HUDEP-2 (cell line): ENCODE measurements at regions not wholly inside any gene's neighbourhood (a gene's known extent, or its start where the extent isn't known, plus 50 kb on each side); places are given as distances from the start of the nearest gene placed in this dataset.
"Not testable (repeated sequence)": the region's sequence is repeated elsewhere in the genome, so short reads cannot be mapped to it uniquely, and the experiment has no call there.

Experiments
- DNase-seq, 76 experiments: peaks; one replicate each; lab custom pipeline; 2025; ENCODE audit not compliant: unreplicated experiment in 76 of 76; lab: John Stamatoyannopoulos, UW

DNA sequence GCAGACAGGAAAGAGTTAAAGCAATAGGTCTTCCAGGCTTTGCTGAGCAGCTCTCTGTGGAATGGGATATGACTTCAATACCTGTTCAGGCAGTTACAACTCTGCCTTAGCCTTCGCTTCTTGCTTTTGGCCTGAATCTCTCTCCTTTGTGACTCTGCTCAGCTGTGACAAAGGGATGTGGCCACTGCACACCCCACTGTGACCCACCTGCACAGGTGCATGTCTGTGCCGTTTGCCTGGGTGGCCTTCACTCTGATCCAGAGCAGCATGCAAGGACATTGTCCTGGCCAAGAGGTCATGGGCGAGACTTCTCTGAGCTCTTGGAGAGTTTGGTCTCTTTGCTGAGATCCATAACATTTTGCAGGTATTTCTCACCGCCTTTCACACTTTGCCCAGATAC is 891.3 kb downstream of the BRD1 start:
- no peak for DNase-seq

GRCh38 chr22:48934446-48934845 is 893.2 kb downstream of the BRD1 start:
- DNase-seq = no peak

GRCh38 chr22:48931452-48931851 is 896.2 kb downstream of the BRD1 start:
- no peak for DNase-seq

GRCh38 chr22:48929276-48929790 is 898.3 kb downstream of the BRD1 start:
- DNase-seq = no peak

DNA sequence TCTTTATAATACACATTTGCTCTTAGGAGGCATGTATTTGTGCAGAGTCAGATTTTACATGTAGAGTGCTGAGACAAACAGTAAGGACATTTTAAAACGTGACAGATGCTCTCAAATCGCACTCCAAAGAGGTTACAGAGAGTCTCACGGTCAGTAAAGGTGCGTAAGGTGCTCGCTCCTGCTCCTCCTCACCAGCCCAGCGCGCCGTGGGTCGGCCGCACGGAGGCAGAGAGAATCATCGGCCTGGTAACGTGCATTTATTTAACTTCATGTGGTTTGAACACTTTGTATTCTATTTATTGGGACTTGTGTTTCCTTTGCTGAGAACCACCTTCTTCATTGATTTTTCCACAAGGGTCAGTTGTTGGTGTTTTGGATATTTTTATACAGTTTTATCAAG is 900.1 kb downstream of the BRD1 start:
- DNase-seq = no peak

DNA sequence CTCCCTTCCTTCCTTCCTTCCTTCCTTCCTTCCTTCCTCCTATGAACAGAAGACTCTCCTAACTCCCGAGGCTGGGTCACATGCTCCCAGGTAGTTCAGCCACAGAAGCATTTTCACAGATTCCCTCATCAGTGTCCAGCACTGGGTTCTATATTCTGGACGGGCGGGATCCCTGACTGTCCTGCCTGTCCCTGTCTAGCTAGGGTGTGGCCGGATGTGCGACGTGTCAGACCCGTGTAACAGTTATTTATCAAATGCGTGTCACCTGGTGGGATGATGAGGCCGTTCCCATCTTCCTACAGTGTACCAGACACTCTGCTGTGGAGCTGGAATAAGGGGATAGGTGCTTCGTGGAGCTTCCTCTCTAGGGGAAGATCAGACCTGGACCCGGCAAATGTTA is 901.0 kb downstream of the BRD1 start:
- no peak for DNase-seq

- no peak for DNase-seq
Measured at GRCh38 chr22:48926136-48926535, 901.5 kb downstream of the BRD1 start.

GRCh38 chr22:48925450-48925849 is 902.2 kb downstream of the BRD1 start:
- DNase-seq = no peak

DNA sequence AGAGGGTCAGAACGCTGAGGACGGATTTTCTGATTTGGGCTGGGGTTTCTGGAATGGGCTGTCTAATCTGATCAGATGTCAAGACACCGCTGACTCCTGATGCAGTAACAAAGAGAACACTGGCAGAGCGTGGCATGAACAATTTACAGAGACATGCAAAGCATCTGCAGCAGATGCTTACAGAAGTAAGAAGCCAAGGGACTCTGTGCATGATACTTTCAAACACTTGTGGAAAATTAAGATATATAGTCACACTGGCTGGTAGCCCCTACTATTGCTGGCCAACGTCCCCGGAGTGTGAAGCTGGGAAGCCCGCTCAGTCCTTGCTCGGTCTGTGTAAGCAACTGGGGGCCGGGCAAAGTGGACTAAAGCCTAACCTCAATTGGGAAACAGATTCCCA is 903.7 kb downstream of the BRD1 start:
- DNase-seq = no peak

GRCh38 chr22:48923165-48923865 is 904.4 kb downstream of the BRD1 start:
- DNase-seq = no peak

- DNase-seq = no peak
Measured at GRCh38 chr22:48921411-48921903, 906.2 kb downstream of the BRD1 start.

DNA sequence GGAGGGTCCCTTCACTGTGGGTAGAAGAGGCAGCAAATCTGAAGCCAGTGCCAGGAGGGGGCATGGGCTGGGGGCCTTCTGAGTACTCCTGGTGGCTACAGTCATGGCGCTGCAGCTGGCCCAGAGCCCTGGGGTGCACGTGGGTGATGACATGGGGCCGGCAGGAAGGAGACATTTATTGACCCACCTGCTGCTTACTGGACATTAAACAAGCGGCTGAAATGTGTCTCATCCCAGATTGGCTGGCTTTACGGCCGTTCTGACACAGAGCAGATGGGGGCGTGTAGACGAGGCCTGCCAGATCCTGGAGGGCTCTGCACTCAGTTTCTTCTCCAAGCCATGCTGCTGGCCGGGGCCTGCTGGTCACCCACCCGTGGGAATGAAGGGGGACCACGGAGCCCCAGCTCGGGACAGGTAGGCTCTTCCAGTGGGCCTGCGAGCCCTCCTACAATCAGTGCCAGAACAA is 906.9 kb downstream of the BRD1 start:
- no peak for DNase-seq

- no peak for DNase-seq
Measured at GRCh38 chr22:48919851-48920589, 907.7 kb downstream of the BRD1 start.

DNA sequence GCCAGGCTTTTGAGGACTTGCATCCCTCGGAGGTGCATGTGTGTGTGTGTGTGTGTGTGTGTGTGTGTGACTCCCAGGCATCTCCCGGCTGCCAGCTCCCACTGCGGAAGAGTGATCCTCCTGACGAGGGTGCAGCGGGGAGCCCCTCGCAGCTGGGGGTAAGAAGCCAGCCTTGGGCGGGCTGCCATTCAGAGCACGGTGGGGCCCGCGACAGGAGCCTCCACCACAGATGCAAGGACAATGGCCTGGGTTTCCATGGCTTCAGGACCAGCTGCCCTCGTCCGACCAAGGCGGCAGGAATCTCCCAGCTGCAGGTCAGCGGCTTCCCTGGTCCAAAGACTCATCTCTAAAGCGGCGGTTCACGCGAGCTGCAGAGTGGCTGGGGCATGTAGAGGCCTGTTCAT is 908.5 kb downstream of the BRD1 start:
- DNase-seq = no peak

- no peak for DNase-seq
Measured at GRCh38 chr22:48918585-48919186, 909.0 kb downstream of the BRD1 start.

DNA sequence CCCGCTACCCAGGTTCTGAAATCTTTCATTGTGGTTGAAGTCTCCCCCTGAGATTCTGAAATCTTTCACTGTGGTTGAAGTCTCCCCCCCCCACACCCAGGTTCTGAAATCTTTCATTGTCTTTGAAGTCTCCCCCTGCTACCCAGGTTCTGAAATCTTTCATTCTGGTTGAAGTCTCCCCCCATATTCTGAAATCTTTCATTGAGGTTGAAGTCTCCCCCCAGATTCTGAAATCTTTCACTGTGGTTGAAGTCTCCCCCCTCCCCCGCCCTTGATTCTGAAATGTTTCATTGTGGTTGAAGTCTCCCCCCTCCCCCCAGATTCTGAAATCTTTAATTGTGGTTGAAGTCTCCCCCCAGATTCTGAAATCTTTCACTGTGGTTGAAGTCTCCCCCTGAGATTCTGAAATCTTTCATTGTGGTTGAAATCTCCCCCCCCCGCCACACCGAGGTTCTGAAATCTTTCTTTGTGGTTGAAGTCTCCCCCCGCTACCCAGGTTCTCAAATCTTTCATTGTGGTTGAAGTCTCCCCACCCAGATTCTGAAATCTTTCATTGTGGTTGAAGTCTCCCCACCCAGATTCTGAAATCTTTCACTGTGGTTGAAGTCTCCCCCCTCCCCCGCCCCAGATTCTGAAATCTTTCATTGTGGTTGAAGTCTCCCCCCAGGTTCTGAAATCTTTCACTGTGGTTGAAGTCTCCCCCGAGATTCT is 915.2 kb downstream of the BRD1 start:
- DNase-seq = not testable (repeated sequence)

- DNase-seq = not testable (repeated sequence)
Measured at GRCh38 chr22:48911647-48912046, 916.0 kb downstream of the BRD1 start.

- DNase-seq = not testable (repeated sequence)
Measured at GRCh38 chr22:48911067-48911466, 916.6 kb downstream of the BRD1 start.

DNA sequence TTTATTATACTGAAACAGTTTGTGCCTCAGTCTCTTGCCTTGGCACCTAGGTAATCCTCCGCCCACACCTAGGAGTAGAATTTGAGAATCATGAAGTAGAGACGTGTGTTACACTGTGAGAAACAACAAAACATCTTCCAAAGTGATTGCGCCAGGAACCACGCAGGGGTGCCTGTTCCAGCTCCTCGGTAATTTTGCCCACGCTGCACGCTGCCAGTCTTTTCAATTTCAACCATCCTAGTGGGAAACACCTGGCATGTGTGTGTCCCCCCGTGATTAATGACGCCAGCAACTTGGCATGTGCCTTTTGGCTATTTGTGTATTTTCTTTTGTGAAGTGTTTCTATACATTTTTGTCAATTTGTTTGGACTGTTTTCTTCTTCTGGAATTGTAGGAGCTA is 919.1 kb downstream of the BRD1 start:
- DNase-seq = no peak

- no peak for DNase-seq
Measured at GRCh38 chr22:48907591-48907990, 920.1 kb downstream of the BRD1 start.
